ENCODE measurements at regions not wholly inside any gene's neighbourhood (a gene's known extent, or its start where the extent isn't known, plus 50 kb on each side); places are given as distances from the start of the nearest gene placed in this dataset.

- TF ChIP-seq, protein P1, sequence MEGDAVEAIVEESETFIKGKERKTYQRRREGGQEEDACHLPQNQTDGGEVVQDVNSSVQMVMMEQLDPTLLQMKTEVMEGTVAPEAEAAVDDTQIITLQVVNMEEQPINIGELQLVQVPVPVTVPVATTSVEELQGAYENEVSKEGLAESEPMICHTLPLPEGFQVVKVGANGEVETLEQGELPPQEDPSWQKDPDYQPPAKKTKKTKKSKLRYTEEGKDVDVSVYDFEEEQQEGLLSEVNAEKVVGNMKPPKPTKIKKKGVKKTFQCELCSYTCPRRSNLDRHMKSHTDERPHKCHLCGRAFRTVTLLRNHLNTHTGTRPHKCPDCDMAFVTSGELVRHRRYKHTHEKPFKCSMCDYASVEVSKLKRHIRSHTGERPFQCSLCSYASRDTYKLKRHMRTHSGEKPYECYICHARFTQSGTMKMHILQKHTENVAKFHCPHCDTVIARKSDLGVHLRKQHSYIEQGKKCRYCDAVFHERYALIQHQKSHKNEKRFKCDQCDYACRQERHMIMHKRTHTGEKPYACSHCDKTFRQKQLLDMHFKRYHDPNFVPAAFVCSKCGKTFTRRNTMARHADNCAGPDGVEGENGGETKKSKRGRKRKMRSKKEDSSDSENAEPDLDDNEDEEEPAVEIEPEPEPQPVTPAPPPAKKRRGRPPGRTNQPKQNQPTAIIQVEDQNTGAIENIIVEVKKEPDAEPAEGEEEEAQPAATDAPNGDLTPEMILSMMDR (IDR thresholded peaks at IDR 0.05): no peak
- peaks cover 22 to 27% of the 10 kb centered on the region in 2 experiments for H3K4me1 ChIP-seq (ENCODE audit: control insufficient read depth in 1 of 2, insufficient read depth in 1 of 2, low read depth in 1 of 2, low read length in 1 of 2)
- H3K9me3 ChIP-seq: no peaks in the 10 kb centered on the region
- no peaks in the 10 kb centered on the region for H3K27me3 ChIP-seq
- H3K36me3 ChIP-seq: no peaks in the 10 kb centered on the region
- no peak overlapping the region for H3K4me3 ChIP-seq (ENCODE audit: low read depth in 1 of 2, low read length in 1 of 2)
- no peak overlapping the region for H3K27ac ChIP-seq
These were observed 176.2 kb downstream of the PTEN start for GRCh38 chr10:88039496-88040200.

- Histone ChIP-seq H3K4me1 (ENCODE audit: control insufficient read depth in 1 of 2, insufficient read depth in 1 of 2, low read depth in 1 of 2, low read length in 1 of 2) (peaks cover 35 to 41% of the 10 kb centered on the region in 2 experiments), H3K4me3 (ENCODE audit: low read depth in 1 of 2, low read length in 1 of 2) (no peak overlapping the region), H3K9me3 (no peaks in the 10 kb centered on the region), H3K27me3 (no peaks in the 10 kb centered on the region), H3K27ac (no peak overlapping the region), H3K36me3 (no peaks in the 10 kb centered on the region)
- TF ChIP-seq, protein P1 (IDR thresholded peaks at IDR 0.05): no peak
These were observed 178.1 kb downstream of the PTEN start for GRCh38 chr10:88041243-88042159.

GRCh38 chr10:88042160-88043100 is 179.0 kb downstream of the PTEN start:
- H3K4me1 ChIP-seq (ENCODE audit: control insufficient read depth in 1 of 2, insufficient read depth in 1 of 2, low read depth in 1 of 2, low read length in 1 of 2): peaks cover 36 to 51% of the 10 kb centered on the region in 2 experiments
- no peaks in the 10 kb centered on the region for H3K9me3 ChIP-seq
- no peaks in the 10 kb centered on the region for H3K27me3 ChIP-seq
- peak overlapping the region in 1 of 2 experiments; percentile 22 for H3K4me3 ChIP-seq (ENCODE audit: low read depth in 1 of 2, low read length in 1 of 2)
- peak overlapping the region; percentile 60 for H3K27ac ChIP-seq
- no peaks in the 10 kb centered on the region for H3K36me3 ChIP-seq
- TF ChIP-seq, protein P1 (IDR thresholded peaks at IDR 0.05): no peak

DNA sequence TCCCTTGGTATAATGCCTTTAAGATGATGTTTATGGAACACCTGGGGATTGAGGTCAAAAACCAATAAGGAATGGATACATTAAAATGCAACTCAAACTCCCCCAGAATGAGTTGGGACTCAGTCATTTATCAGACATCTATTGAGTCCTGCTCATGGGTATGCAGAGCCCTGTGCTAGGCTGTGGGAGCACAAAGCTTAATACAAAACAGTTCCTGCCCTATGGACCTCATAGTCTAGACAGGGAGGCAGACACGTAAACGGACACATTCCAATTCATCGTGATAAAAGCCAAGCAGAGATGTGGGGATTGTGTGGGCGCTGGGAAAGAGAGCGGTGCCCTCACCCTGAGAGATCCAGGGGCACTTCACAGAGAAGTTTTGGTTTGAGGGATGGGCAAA is 181.7 kb downstream of the PTEN start:
- H3K9me3 ChIP-seq: no peaks in the 10 kb centered on the region

More for the DNA sequence above, 181.7 kb downstream of the PTEN start:
- Histone ChIP-seq H3K27ac (peak overlapping the region; percentile 61), H3K4me1 (ENCODE audit: control insufficient read depth in 1 of 2, insufficient read depth in 1 of 2, low read depth in 1 of 2, low read length in 1 of 2) (peaks cover 33 to 51% of the 10 kb centered on the region in 2 experiments), H3K4me3 (ENCODE audit: low read depth in 1 of 2, low read length in 1 of 2) (no peak overlapping the region), H3K36me3 (no peaks in the 10 kb centered on the region), H3K27me3 (no peaks in the 10 kb centered on the region)
- TF ChIP-seq, protein P1 (IDR thresholded peaks at IDR 0.05): no peak
